Fibroblast of skin of left biceps (primary cell): ENCODE measurements at regions not wholly inside any gene's neighbourhood (a gene's known extent, or its start where the extent isn't known, plus 50 kb on each side); places are given as distances from the start of the nearest gene placed in this dataset.
"Not testable (repeated sequence)": the region's sequence is repeated elsewhere in the genome, so short reads cannot be mapped to it uniquely, and the experiment has no call there.

Experiments
- DNase-seq, 2 experiments: peaks; one replicate each; pipeline ENCODE4 v3.0.0-alpha.2; 2013; ENCODE audit warnings: low read depth in 2 of 2

DNA sequence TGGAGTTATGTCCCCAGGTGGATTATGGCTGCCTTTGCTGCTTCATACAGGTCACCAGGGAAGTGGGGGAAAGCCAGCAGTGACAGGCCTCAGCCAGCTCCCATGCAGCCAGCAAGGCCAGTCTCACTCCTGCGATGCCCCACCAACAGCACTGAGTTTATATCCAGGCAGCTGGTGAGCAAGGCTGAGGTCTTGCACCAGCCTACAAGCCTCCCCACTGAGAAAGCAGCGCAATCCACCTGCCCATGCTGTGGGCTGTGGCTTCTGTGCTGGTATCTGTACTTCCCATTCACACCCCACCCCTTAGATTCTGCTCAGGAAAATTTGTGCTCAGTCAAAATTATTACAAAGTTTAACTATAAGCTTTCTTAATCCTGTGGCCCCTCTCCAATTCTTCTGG, 153.5 kb downstream of the HHIP start:
- DNase-seq = no peak

GRCh38 chr4:144801731-144802130, 155.8 kb downstream of the HHIP start:
- no peak for DNase-seq

DNA sequence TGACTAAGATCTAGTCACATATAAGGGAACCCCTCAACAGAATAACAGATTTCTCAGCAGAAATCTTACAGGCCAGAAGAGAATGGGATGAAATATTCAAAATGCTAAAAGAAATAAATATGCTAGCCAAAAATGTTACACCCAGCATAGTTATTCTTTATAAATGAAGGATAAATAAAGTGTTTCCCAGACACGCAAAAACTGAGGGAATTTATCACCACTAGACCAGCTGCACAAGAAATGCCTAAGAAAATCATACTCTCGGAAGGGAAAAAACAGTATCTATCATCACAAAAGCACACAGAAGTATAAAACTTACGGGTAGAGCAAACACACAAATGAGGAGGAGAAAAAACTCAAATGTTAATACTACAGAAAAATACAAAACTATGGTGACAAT, 162.1 kb downstream of the HHIP start:
- no peak for DNase-seq

DNA sequence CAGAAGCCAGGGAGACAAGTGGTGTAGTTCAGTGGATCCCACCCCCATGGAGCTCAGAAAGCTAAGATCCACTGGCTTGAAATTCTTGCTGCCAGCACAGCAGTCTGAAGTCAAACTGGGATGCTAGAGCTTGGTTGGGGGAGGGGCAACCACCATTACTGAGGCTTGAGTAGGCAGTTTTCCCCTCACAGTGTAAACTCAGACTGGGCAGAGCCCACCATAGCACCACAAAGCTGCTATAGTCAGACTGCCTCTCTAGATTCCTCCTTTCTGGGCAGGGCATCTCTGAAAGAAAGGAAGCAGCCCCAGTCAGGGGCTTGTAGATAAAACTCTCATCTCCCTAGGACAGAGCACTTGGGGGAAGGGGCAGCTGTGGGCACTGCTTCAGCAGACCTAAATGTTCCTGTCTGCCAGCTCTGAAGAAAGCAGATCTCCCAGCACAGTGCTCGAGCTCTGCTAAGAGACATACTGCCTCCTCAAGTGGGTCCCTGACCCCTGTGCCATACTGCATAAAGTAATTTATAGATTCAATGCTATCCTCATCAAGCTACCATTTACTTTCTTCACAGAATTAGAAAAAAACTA, 163.2 kb downstream of the HHIP start:
- DNase-seq = no peak

DNA sequence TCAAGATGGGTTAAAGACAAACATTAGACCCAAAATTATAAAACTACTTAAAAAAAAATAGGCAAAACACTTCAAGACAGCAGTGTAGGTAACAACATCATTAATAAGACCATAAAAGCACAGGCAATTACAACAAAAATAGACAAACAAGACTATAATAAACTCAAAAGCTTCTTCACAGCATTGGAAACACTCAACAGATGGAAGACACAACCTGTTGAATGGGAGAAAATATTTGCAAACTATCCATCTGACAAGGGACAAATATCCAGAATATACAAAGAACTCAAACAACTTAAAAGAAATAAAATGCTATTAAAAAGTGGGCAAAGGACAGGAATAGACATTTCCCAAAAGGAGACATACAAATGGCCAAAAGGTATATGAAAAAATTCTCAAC, 170.7 kb downstream of the HHIP start:
- no peak for DNase-seq

DNA sequence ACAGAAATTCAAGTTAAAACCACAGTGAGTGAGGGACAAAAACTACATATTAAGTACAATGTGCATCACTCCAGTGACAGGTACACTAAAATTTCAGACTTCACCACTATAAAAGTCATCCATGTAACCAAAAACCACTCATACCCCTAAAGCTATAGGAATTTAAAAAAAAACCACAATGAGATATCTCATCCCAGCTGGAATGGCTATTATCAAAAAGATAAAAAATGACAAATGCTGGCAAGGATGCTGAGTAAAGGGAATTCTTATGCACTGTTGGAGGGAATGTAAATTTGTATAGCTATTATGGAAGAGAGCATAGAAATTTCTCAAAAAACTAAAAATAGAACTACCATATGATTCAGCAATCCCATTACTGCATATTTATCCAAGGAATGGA, 171.1 kb downstream of the HHIP start:
- DNase-seq = no peak

GRCh38 chr4:144818136-144818535, 172.2 kb downstream of the HHIP start:
- no peak for DNase-seq

GRCh38 chr4:144819591-144819990, 173.6 kb downstream of the HHIP start:
- DNase-seq = no peak

GRCh38 chr4:144820011-144820727, 174.2 kb downstream of the HHIP start:
- peak; percentile 95 for DNase-seq

DNA sequence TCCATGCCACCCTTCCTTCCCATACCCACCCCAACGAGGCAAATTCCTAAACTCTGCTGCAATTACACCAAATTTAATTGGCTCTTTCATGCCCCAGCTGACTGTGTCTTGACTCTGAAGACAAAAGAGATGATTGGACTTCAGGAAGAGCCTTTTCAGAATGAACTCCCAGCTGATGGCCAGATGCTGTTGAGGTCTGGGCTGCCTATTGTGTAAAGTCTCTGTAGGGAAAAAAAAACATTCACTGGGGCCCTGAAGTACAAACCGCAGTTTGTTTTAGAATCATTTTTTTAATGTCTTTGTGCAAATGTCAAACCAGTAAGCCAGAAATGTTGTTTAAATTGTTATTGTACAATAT, 174.8 kb downstream of the HHIP start:
- peak; percentile 77 to 79 for DNase-seq

DNA sequence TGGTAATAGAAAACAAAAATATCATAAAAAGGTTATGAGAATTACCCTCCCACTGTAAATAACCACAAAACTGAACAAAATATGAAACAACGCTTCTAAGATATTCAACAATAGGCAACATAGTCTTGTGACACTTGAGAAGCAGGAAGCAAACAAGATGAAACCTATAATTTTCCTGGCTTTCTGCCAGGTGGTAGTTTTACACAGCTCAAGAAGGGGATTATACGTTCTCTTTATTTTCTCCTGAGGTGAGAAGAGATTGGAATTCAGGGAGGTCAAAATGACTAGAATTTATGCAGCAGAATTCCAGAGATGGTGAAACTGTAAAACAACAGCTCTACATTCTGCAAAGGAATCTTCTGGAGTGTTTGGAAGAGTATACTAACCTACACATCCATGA, 186.0 kb downstream of the HHIP start:
- DNase-seq = no peak

DNA sequence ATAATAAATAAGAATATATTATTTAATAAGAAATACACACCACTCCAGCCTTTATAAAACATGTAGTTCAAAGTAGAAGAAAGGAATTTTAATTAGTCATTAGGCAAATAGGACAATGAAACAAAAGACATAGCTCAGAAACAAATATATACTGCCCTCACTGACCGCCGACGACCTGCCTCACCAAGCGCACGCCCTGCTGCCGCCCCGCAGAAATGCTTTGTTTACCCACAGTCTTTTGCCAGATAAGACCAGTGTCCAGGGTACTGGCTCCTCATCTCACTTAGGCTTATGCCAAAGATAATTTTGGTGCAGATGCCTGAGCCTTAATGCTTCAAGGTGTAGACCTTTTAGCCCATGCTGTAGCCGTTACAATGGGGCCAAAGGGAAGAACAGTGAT, 199.5 kb downstream of the HHIP start:
- no peak for DNase-seq

DNA sequence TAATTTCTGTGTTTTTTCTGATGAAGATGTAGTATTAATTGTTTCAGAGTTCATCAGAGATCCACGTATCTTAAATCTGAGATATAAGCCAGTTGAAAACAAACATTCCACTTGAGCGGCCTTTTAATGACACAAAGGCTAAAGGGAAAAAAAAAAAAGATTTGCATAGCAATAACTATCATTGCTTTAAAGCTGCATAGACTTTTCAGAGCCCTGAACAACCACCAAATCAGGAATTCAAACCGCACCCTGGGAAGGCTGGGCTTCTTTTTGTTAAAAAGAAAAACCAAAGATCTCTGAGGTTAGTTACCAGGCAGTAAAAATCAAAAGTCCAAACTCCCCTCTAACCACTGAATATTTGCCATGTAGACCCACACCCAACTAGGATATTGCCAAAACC, 206.0 kb downstream of the HHIP start:
- no peak for DNase-seq

DNA sequence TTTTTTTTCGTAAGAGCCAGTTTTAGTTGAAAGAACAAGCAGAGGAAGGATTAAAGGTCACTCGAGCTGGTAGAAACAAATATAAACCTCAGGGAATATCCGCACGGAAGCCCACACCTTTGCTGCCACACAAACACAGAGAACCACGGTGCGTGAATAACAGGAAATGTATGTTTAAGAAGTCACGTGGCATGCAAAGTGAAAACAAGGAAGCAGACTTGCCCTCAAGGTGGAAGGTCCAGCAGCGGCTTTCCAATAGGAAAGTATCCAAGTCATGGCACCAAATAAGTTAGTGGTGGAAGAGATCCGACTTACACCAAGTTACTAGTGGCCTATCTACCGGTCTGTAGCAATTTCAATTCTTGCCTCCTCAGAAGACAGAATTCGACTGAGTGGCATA, 215.5 kb downstream of the HHIP start:
- DNase-seq = no peak

DNA sequence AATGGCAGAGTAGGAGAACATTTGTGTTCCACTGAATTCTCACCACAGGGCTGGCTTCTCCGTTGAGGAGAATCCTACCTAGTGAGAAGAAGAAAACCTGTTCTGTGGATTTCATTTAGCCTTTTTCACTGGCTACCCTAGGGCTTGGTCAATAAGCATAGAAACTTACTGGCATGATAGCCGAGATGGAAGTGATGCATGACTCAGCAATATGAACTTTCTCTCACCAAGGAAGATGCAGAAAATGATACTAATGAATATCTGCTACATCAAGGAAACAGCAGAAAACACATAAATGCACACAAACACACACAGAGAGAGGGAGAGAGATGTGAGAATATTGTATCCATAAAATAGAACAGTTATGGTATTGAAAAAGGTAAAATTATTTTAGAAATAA, 216.3 kb downstream of the HHIP start:
- DNase-seq = no peak

DNA sequence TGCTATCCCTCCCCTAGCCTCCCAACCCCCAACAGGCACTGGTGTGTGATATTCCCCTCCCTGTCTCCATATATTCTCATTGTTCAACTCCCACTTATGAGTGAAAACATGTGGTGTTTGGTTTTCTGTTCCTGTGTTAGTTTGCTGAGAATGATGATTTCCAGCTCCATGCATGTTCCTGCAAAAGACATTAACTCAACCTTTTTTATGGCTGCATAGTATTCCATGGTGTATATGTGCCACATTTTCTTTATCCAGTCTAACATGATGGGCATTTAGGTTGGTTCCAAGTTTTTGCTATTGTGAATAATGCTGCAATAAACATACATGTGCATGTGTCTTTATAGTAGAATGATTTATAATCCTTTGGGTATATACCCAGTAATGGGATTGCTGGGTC, 218.9 kb downstream of the HHIP start:
- DNase-seq = not testable (repeated sequence)

GRCh38 chr4:144868309-144868708, 222.4 kb downstream of the HHIP start:
- no peak for DNase-seq

DNA sequence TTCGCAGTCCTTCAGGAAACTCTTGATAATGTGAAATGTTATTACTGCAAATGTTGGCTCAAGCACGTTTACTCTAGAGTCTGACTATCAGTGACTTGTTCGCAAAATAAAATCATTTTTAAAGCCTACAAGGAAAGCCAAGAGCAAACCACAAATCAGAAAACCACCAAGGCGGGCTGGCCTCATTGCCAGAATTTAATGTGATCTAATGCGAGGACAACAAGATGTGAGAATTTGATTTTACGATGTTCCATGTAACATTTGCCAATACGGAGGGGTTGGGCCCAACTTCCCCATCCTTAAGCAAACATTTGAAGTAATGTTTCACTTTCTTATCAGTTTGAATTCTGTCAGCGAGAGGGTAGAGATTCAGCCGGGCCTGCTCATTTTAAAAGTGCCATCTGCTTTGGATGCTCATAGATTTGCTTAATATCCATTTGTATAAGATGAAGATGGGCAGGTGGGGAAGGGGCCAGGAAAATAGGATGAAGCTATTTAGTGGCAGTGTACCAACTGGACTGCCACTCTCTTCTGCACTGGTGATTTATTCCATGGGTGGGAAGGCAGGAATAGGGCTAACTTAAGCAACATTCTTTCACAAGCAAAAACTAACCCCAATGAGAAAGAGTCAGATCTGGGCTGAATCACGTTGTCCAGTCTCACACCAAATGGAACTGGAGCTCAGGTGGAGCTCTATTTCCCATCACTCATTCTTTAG, 225.3 kb downstream of the ANAPC10 start:
- no peak for DNase-seq

GRCh38 chr4:144873226-144873990, 224.6 kb downstream of the ANAPC10 start:
- DNase-seq = no peak

GRCh38 chr4:144894573-144894972, 203.4 kb downstream of the ANAPC10 start:
- peak in 1 of 2 experiments; percentile 4 for DNase-seq

DNA sequence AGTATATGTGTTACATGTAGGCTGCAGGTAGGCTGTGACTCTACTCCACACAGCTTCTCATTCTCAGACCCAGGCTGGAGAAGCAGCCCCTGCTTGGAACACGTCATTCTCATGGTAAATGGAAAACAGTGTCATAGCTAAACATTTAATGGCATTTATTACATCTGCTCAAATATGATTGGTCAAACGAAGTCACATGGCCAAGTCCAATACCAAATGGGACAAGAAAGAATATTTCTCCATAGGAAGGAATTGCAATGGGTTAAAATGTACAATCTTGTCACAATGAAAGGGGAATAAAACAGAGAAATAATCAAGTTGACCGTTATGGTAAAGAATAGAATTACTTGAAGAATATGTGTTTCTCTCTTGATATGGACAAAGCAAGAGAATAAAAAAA, 198.6 kb downstream of the ANAPC10 start:
- DNase-seq = no peak

GRCh38 chr4:144901141-144901540, 196.9 kb downstream of the ANAPC10 start:
- DNase-seq = no peak

- DNase-seq = no peak
Observed at GRCh38 chr4:144902614-144903013, 195.4 kb downstream of the ANAPC10 start.
